ENCODE measurements at regions not wholly inside any gene's neighbourhood (a gene's known extent, or its start where the extent isn't known, plus 50 kb on each side); places are given as distances from the start of the nearest gene placed in this dataset.
A peak's percentile ranks its signal among the peaks of the same experiment; 100 is the strongest.
"Not testable (repeated sequence)": the region's sequence is repeated elsewhere in the genome, so short reads cannot be mapped to it uniquely, and the experiment has no call there.

- DNase-seq, result not testable (repeated sequence)
Measured at GRCh38 chr16:29294400-29294933, 112.0 kb downstream of the NPIPB11 start.

- not testable (repeated sequence) for DNase-seq
Measured at GRCh38 chr16:29293545-29293944, 113.0 kb downstream of the NPIPB11 start.

DNA sequence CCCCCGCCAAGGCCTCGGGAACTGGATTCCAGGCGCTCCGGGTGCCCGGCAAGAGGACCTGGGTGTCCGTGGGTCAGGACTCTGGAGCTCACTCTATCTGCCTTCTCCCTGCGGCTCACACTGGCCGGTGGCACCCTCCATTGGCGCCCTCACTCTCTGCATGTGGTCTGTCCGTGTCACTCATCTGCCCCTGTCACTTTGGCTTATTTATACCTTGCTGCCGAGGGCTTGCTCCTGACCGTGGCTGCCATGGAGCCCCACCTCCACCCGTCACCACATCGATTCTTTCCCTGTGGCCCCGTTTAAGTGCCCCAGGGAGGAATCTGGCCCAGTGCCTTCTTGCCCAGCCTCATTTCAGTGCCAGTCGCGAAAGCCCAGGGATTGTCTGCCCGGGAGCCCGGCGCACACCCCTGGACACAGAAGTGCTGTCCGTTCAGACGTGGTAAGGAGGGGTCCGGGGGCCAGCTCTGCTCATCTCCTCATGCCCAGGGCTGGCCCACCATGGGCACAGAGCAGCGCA, 113.5 kb downstream of the NPIPB11 start:
- not testable (repeated sequence) for DNase-seq

GRCh38 chr16:29291329-29292271, 114.9 kb downstream of the NPIPB11 start:
- not testable (repeated sequence) for DNase-seq

- peak; percentile 38 for DNase-seq
Measured at GRCh38 chr16:29290631-29291247, 115.8 kb downstream of the NPIPB11 start.

- DNase-seq, result not testable (repeated sequence)
Measured at GRCh38 chr16:29289516-29290239, 116.8 kb downstream of the NPIPB11 start.

DNA sequence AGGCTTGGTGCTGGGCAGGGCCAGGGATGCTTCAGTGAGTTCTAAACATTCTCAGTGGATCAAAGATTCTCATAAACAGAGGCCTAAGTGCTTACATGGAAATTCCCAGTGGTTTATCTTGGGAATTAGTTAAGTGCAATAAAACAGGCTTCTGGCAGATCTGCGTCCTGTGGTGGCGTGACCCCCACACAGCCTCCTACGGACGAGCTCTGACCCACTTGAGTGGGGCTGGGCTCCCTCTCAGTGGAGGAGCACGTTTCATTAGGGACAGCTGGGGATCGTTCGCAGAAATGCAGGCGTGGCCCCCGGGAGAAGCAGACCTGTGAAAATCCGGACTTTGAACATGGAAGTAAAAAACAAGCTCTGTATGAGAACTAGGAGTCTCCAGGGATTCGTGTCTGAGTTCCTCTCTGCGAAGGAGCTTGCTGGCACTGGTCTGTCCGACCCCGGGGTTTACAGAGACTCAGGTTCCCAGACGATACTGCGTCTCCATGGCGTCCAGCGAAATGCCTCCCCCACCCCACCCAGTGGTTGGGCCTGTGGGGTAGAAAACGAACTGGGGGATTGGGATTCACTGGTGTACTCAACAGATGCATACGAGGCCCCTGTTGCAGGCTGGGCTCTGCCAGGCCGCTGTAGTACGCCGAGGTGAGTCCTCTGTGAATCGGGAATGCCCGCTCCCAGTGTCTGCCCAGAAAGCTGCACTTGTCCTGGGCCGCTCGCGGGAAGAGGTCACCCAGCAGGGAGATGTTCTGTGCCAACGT, 117.6 kb downstream of the NPIPB11 start:
- not testable (repeated sequence) for DNase-seq

DNA sequence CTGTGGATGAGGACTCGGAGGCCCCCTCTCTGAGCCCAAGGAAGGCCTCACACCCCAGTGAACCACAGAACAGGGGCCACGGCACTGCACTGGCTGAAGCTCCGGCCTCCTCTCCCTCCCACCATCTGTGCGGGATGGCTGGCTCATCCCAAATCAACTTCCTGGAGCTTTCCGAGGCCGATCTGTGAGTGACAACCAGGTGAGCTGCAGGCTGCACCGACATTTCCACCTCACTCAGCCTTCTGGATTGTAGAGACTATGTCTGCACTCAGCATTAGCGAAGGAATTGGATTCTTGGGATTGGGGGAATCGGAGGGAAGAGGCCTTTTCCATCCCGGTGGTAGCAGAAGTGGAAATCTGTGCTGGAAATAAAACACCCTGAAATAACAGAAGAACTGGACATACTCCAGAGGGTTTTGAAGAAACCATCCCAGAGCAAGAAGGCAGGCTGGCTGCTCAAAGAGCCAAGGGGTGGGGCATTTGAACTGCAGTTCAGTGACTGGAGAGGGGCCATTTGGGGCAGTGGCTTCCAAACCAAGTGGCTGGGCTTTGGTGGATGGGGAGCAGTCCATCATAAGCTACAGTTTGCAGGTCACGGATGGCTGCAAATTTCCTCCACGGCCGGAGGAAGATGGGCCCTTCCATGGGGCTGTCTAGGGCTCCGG, 118.5 kb downstream of the NPIPB11 start:
- DNase-seq, result not testable (repeated sequence)

DNA sequence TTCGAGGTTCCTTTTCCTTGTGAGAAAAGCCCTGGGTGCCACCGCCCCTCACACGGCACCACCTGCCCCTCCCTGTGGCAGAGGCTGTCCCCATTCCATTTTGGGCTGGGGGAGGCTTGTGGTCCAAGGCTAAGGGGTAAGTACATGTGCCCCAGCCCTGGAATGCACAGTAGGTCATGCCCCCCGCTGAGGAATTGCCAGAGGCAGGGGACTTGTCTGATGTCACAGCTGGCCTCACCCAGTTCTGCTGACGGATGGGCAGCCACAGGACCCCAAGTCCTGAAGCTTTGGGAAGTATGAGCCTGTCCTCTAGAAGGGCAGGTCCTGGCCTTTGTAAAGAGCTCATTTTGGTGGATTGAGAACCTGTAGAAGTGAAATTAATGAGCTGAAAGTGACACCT, 119.3 kb downstream of the NPIPB11 start:
- DNase-seq, result not testable (repeated sequence)

- not testable (repeated sequence) for DNase-seq
Measured at GRCh38 chr16:29286796-29287195, 119.7 kb downstream of the NPIPB11 start.

DNA sequence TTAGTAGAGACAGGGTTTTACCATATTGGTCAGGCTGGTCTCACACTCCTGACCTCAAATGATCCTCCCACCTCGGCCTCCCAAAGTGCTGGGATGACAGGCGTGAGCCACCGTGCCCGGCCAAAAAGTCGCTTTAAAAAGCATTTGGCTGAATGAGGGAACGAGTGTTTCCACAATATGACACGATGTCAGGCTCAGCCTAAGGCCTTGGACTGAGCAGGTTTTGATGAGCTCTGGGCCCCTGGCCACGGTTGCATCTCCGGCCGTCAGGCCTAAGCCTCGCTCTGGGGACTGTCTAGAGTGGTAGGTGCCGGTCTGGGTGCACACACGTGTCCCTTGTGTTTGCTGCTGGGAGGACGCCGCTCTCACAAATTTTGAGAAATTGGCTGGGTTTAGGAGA, 120.3 kb downstream of the NPIPB11 start:
- DNase-seq, result not testable (repeated sequence)

DNA sequence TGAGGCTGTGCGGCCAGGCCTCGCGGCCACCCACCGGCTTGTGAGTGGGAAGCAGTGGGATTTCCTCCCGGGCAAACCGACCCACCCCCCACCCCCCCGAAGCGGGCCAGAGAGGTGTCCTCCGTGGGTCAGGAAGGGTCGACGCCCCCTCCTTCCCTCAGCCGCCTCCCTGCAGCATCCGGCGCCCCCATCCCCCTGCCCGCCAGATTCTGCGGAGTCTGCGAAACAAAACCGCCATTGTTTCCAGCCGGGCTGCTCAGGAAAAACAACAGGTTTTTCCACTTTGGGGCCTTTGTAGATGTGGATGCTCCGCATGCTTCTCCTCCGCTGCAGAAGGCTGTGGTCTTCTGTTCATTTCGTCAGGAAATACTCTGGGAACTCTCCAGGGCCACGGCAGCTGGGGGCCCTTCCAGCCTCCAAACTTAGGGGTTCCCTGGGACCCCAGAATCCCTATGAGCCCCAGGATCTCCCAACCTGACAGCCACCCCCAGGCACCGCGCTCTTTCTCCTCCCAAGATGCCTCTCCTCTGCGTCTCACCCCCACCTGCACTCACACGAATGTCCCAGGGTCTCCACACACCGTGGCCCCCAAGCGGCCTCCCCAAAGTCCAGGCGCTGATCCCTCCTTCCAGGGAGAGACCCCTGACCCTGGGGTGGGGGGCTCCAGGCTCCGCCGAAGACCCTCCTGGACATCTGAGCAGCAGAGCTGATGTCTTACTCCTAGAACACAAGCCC, 121.2 kb downstream of the NPIPB11 start:
- not testable (repeated sequence) for DNase-seq

DNA sequence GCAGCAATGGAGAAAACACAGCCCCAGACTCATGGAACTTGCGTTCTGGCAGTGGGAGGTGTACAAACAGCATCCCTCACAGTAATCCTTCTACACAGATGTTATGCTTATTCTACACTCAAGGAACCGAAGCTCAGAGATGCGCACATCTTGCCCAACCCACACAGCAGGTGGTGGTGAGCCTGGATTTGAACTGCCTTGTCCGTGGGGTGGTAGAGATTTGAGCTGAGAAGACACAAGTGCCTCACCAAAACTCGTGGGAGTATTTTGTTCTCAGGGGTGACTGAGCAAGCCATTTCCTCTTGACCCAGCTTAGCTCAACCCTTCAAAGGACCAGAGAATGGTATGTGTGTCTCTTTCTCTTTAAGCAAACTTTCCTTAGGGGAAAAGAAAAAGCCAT, 121.8 kb downstream of the NPIPB11 start:
- not testable (repeated sequence) for DNase-seq

GRCh38 chr16:29284159-29284558, 122.4 kb downstream of the NPIPB11 start:
- DNase-seq, result not testable (repeated sequence)

GRCh38 chr16:29278097-29278871, 128.2 kb downstream of the NPIPB11 start:
- not testable (repeated sequence) for DNase-seq

GRCh38 chr16:29276446-29276845, 130.1 kb downstream of the NPIPB11 start:
- not testable (repeated sequence) for DNase-seq

DNA sequence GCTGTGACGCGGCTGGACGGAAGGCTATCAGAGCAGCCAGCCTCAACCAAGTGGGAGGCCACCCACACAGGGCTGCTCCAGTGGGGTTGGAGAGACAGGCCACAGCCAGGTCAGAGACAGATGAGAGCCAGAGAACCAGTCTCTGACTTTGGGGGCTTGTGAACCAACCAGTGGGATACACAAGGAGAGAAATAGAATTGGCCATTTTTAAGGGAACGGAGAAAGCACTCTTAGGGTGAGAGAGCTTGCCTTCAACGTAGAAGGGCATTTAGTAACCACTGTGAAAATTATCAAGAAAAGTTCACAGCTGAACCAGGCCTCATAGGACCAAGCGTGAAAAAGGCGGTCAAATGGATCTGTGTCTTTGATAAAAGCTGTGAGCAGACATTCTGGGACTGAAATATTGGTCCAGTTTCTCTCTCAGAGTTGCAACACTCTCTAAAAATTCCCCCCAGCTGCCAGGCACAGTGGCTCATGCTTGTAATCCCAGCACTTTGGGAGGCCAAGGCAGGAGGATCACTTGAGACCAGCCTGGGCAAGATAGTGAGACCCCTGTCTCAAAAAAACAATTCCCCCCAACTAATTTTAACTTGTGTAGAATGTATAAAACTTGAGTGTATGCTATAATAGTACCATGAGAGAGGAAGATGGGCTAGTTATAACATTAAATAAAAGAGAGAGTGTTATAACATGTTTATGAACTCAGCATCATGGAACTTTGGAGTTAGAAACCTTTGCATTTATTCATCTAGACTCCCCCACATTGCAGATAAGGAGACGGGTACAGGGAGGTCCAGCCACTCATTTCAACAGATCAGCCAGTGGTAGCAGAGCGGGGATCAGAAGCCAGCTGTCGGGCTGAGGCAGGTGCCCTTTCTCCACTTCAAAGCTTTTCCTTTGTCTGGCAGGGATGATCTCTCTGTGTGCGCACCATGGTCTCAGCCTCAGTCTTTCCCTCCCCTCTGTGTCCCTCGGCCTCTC, 132.2 kb downstream of the NPIPB11 start:
- not testable (repeated sequence) for DNase-seq

GRCh38 chr16:29273298-29274054, 133.0 kb downstream of the NPIPB11 start:
- DNase-seq, result not testable (repeated sequence)

All from activated CD4-positive, alpha-beta T cell treated with anti-CD3 and anti-CD28 coated beads for 1 hour (primary cell).